HG03457 (cell line): ENCODE measurements at regions not wholly inside any gene's neighbourhood (a gene's known extent, or its start where the extent isn't known, plus 50 kb on each side); places are given as distances from the start of the nearest gene placed in this dataset.
"Not testable (repeated sequence)": the region's sequence is repeated elsewhere in the genome, so short reads cannot be mapped to it uniquely, and the experiment has no call there.

Experiments
- ATAC-seq: cut with Tn5 transposase; IDR thresholded peaks from one replicate; pipeline ENCODE4 v1.9.1; 2021; ENCODE audit warnings: moderate number of reproducible peaks; ENCODE audit not compliant: unreplicated experiment

DNA sequence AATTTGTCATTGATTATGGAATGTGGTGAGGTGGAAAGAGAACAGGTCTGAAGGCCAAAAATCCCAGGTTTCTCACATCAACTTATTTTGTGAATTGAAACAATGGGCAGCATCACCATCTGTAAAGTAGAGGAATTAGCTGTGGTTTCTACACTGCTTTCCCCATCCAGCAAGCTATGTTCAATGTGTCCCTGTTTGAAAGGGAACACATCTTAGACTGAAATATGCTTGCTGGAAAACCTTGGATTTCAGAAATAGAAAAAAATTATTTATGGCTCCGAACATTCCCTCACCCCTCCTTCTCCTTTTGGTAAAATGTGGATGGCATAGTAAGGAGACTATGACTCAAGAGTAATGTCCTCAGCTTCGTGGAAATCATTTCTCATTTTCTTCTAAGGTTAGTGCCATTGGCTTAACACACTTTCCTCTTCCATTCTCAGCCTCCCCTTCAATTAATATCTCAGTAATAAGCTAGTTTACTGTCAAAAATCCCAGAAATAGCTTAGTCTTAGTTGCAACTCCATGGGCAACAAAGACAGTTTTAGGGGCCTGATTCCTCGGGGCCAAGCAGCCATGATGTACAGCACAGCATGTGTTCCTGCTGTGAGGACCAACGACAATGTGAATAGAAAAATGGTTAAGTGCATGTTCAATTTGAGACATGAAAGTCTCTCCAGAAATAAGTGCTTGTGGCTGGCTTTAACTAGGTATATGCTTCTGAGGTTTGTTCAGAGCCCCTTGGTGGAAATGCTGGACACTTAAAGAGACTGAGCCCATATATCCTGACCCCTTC lies 205.8 kb upstream of the SLC38A2 start:
- ATAC-seq = no peak

DNA sequence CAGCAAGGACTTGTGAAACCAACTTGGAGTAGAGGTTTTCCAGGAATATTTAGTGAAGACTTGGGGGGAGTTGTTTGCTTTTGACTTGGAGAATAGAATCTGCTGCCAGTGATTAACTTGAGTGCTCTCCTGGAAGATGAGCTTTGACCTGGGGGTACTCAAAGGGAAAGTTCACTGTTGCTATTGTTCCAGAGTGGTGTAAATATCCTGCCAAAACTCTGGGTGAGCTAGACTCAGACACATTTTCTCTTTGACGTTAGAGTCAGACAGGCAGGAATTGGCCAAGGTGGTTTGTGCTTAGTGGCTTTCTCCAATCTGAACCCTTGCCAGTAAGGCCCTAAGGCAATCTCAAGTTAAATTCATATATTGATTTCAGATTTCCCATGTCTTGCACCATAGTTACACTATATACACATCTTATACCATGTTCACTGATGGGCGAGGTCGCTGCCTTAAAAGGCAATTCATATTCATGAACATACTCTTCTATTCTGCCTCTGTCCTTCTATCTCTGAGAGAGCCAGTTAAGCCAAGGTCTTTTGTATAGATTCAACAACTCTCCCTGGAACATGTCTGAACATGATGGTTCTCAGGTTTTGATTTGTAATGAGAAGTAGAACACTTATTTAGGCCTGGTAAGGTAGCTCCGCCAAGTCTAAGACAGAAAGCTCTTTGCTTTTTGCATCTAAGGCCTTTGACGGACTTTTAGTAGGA lies 204.6 kb upstream of the SLC38A2 start:
- ATAC-seq = no peak

GRCh38 chr12:46574847-46575246 lies 202.3 kb upstream of the SLC38A2 start:
- ATAC-seq = no peak

DNA sequence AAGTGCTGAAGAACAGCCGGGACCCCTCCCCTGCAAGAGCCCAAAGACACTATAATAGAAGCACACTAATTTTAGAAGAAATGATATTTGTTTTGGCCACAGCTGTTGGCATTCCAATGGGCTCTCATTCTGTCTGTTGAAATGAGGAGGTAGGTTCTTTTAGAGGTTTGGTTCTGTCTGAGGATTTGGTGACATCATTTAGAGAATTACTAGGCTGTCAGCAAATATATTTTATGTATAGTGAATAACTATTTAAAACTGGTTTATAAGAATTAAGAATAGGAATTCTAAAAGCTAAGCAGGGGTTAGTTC lies 200.7 kb upstream of the SLC38A2 start:
- no peak for ATAC-seq

DNA sequence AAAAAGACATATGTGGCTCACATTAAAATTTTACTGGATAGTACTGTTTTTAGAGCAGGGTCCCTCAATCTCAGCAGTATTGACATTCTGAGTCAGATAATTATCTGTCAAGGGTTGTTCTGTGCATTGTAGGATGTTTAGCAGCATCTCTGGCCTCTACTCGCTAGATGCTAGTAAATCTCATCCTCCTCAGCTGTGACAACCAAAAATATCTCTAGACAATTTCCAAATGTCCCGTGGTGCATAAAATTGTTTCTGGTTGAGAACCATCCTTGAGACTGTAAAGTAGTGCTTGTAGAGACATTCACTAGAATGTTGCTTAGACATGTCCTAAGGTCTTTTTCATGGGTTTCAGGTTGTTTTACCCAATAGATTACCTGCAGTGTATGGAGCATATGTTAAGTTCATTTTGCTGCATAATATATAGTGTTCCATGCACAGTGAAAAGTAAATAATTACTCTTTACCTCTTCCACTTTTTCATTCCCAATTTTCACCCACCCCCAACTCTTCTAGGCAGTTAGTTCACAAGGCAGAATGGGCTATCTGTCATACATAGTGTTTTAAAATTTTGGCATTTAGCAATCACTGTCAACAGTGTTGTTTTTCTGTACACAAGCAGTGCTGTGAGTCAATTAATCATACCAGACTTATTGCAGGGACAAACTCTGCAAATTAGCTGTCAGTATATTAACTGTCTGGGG lies 200.2 kb upstream of the SLC38A2 start:
- ATAC-seq = no peak

DNA sequence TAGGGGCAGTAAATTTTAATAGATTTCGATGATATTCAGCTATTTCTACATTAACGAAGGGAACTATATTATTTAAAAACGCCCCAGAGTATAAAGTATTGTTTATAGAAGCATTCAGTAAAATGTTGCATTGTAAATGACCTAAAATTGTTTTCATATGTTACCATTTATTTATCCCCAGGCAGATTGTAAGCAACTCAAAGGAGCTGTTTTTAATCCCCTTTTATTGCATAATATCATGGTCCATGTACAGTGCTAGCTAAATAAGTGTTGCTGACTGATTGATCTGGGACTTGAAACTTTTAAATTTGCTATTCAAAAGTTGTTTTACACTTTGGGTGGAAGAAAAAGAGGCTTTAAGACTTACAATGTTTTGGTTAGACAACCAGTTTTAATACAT lies 199.0 kb upstream of the SLC38A2 start:
- ATAC-seq = no peak

DNA sequence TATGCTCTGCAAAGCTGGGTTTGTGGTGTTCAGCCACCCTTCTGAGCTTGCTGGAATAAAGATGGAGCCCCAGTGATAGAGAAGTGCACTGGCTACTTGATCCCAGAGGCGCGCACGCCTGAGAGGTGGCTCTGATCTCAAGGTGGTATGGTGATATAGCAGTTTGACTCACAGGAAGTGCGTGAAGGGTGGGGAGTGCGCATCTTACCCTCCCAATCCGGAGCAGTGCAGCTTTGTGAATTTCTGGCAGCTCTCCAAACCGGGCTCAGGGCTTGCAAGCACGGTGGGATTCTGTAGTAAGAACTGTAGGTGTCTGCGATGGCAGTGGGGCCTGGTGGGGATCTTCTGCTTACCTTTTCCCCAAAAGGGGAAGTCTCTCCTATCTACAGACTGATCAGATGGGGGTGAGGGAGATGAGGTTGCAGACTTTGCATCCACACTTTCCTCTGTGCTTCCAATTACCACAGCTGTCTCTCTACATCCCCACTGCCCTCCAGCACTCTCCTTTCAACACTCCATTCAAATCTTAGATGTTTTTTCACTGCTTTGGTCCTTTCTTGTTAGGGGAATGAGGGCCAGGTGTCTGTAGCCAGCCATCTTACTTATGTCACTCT lies 197.4 kb upstream of the SLC38A2 start:
- ATAC-seq = no peak

GRCh38 chr12:46567667-46568066 lies 195.1 kb upstream of the SLC38A2 start:
- no peak for ATAC-seq

- ATAC-seq = no peak
Observed at GRCh38 chr12:46562625-46563225, 190.2 kb upstream of the SLC38A2 start.

DNA sequence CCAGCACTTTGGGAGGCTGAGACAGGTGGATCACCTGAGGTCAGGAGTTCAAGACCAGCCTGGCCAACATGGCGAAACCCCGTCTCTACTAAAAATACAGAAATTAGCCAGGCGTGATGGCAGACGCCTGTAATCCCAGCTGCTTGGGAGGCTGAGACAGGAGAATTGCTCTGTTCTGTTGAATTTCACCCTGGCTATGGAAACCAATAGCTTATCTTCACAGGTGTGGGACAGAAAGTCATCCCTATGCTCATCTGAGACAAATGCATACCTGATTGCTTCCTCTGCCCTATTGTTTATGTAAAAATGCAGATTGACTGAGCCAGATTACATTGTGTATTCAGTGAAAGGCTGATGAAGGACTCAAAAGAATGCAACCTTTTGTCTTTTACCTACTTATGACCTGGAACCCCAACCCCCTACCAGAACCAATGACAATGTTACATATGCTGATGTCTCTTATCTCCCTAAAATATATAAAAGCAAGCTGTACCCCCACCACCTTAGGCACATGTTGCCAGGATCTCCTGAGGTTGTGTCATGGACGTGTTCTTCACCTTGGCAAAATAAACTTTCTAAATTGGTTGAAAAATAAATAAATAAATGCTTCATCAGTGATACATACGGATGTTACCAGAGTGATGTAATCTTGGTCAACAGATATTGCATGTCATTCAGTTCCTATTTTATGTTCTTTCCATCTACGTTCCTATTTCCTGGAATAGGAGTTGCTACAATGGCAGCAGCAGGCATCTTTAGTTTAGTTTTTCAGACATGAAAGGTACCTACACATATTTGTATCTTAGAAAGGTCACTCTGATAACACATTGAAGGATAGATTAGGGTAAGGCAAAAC lies 189.4 kb upstream of the SLC38A2 start:
- not testable (repeated sequence) for ATAC-seq

- no peak for ATAC-seq
Observed at GRCh38 chr12:46560874-46561273, 188.3 kb upstream of the SLC38A2 start.

DNA sequence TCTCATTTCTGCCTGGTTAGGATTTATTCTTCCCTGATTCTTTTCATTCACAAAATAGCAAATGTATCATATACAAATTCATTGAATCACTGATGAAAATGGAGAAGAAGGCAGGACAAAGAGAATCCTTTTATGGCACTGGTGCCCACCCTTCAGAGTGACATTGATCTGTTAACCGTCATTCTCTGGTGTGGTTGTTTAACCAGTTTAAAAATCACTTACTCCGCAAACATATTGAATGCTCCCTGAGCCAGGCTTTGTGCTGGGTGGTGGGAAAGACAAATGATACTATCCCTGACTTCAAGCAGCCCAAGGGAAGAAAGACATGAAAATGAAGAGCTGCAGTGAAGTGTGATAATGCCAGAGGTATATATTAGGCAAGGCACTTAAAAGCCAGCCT lies 187.5 kb upstream of the SLC38A2 start:
- ATAC-seq = no peak

DNA sequence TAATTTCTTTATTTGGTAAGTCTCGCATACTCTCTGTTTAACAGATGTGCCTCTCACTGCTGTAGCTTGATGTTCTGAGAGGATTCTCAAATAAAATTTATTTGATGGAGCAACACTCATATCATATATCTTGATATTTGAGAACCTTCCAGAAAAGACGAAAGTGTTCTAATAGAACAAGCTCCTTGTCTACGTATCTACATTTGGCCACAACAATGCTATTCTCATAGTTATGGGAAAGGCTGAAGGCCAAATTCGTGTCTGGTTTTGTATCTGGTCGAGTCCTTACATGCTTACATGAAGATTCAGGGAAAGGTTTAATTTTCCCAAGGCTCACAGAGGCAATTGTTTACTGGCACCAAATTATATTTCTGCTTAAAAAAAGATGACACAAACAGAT lies 186.7 kb upstream of the SLC38A2 start:
- ATAC-seq = no peak

DNA sequence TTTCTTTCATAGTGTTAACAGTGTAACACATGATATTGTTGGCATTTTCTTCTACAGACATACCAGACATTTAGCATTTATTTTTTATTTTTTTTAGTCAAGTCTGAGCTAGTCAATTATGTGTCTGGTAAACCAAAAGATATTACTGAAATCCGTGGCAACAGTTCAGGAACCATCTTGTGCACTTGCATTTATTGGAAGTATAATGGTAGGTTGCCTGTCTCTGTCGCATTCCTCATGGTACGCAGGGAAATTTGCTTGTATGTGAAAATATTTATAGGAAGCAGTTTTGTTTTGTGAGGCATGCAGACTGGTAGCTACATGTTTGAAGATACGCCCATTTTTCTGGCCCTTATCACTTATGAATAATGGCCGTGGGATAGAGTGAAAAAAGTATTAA lies 186.1 kb upstream of the SLC38A2 start:
- no peak for ATAC-seq

- ATAC-seq = no peak
Observed at GRCh38 chr12:46557539-46558373, 185.2 kb upstream of the SLC38A2 start.

- ATAC-seq = no peak
Observed at GRCh38 chr12:46556819-46557524, 184.4 kb upstream of the SLC38A2 start.

DNA sequence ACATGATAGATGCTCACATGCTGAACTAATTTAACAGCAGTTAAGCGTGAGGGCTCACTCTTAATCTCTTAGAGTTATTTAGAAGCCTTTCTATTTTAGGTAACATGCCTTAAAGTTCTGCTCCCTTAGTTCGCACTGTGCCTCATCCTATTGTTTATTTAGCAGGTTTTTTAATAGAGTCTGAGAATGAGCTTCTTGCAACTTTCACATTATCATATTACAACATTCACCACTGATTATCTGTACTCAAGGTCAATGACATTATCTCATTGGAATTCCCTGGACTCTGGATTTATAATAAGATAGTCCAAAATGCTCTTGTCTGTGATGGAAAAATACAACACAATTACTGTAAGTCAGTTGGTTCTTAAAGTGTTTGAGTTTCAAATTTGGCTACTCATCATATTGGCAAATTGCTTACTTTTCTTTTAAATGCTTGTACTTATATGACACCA lies 183.6 kb upstream of the SLC38A2 start:
- ATAC-seq = no peak

- ATAC-seq = no peak
Observed at GRCh38 chr12:46555406-46555852, 182.9 kb upstream of the SLC38A2 start.

DNA sequence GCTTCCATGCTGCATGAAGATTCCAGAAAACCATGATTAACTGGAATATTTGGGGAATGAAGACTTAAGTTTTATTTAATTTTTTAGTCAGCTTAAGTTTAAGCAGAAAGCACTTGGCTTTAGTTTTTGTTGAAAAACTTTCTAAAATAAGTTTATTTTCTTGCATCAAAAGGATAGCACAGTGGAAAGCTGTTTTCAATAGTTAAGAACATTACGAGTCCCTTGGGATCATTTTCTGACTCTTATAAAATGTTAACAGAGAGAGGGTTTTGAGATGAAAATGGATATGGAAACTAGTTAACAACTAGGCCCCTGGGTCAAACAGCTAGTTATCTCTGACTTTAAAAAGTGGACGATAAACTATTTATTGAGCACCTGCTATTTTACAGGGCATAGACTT lies 181.9 kb upstream of the SLC38A2 start:
- no peak for ATAC-seq
